ENCODE measurements at regions not wholly inside any gene's neighbourhood (a gene's known extent, or its start where the extent isn't known, plus 50 kb on each side); places are given as distances from the start of the nearest gene placed in this dataset.
"Not testable (repeated sequence)": the region's sequence is repeated elsewhere in the genome, so short reads cannot be mapped to it uniquely, and the experiment has no call there.

GRCh38 chr10:130283219-130283545, 147.0 kb downstream of the GLRX3 start:
- Mint-ChIP-seq H3K4me3 (no peak overlapping the region), H3K36me3 (peaks cover 24% of the 10 kb centered on the region), H3K4me1 (no peaks in the 10 kb centered on the region), H3K27ac (no peak overlapping the region), H3K27me3 (no peaks in the 10 kb centered on the region), H3K9me3 (peaks cover 28 to 68% (median 52%) of the 10 kb centered on the region in 3 donors)
- ChIA-PET CTCF (no interaction called here), POLR2A (no interaction called here)
- H3K4me1 ChIP-seq (ENCODE audit: control insufficient read depth in 1 of 2, extremely low read depth in 1 of 2, insufficient read depth in 2 of 2, low read length in 2 of 2): no peaks in the 10 kb centered on the region
- DNase-seq (no peak), ATAC-seq (replicated peaks in 1 of 4) (no peak)
- peaks cover 9% of the 10 kb centered on the region for H3K9me3 ChIP-seq
- no peaks in the 10 kb centered on the region for H3K36me3 ChIP-seq (ENCODE audit: control insufficient read depth in 2 of 2, extremely low read depth in 1 of 2, insufficient read depth in 1 of 2, low read length in 1 of 2)
- no peaks in the 10 kb centered on the region for H3K27me3 ChIP-seq (replicated peaks in 1 of 2; ENCODE audit: control insufficient read depth in 2 of 2, extremely low read depth in 1 of 2, insufficient read depth in 2 of 2, low read length in 1 of 2)
- H3K4me3 ChIP-seq (ENCODE audit: control insufficient read depth in 1 of 2, extremely low read depth in 1 of 2, low read length in 1 of 2): no peak overlapping the region
- WGBS (ENCODE audit: insufficient coverage): no CpG with 5 or more reads among the region's 4 CpGs
- no peak overlapping the region for H3K27ac ChIP-seq (ENCODE audit: low read length)

DNA sequence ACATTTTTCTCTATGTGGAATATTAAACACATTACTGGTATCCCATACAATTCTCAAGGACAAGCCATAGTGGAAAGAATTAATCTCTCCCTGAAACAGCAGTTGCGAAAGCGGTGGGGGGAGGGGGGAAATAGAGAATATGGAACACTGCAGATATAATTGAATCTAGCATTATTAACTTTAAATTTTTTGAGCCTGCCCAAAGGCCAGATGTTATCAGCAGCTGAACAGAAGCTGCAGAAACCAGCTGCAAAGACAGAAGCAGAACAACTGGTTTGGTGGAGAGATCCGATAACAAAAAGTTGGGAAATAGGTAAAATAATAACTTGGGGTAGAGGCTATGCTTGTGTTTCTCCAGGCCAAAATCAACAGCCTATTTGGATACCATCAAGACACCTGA, 159.6 kb downstream of the GLRX3 start:
- H3K9me3 ChIP-seq; H3K36me3 ChIP-seq (ENCODE audit: control insufficient read depth in 2 of 2, extremely low read depth in 1 of 2, insufficient read depth in 1 of 2, low read length in 1 of 2); DNase-seq; CTCF ChIA-PET; H3K4me3 Mint-ChIP-seq; POLR2A ChIA-PET; H3K27me3 ChIP-seq (replicated peaks in 1 of 2; ENCODE audit: control insufficient read depth in 2 of 2, extremely low read depth in 1 of 2, insufficient read depth in 2 of 2, low read length in 1 of 2); H3K4me1 ChIP-seq (ENCODE audit: control insufficient read depth in 1 of 2, extremely low read depth in 1 of 2, insufficient read depth in 2 of 2, low read length in 2 of 2); H3K27ac ChIP-seq (ENCODE audit: low read length); H3K4me1 Mint-ChIP-seq; H3K27me3 Mint-ChIP-seq; ATAC-seq (replicated peaks in 1 of 4); H3K27ac Mint-ChIP-seq; H3K36me3 Mint-ChIP-seq; H3K4me3 ChIP-seq (ENCODE audit: control insufficient read depth in 1 of 2, extremely low read depth in 1 of 2, low read length in 1 of 2): not testable (repeated sequence)
- no CpG with 5 or more reads among the region's 3 CpGs for WGBS (ENCODE audit: insufficient coverage)
- peaks cover 17 to 67% (median 61%) of the 10 kb centered on the region in 3 donors for H3K9me3 Mint-ChIP-seq

- Mint-ChIP-seq H3K36me3 (peaks cover 10% of the 10 kb centered on the region), H3K4me3 (peak overlapping the region; percentile 68 to 85 (median 84)), H3K9me3 (peaks cover 19 to 52% (median 47%) of the 10 kb centered on the region in 3 donors), H3K4me1 (peaks cover 0 to 14% (median 7%) of the 10 kb centered on the region in 3 donors), H3K27ac (no peak overlapping the region), H3K27me3 (peaks cover 4 to 7% of the 10 kb centered on the region in 2 donors)
- H3K4me1 ChIP-seq (ENCODE audit: control insufficient read depth in 1 of 2, extremely low read depth in 1 of 2, insufficient read depth in 2 of 2, low read length in 2 of 2): no peaks in the 10 kb centered on the region
- ATAC-seq (replicated peaks in 1 of 4) (peak; percentile 55 to 74 (median 57)), DNase-seq (peak in 20 of 35 experiments; percentile 3 to 81 (median 31))
- H3K36me3 ChIP-seq (ENCODE audit: control insufficient read depth in 2 of 2, extremely low read depth in 1 of 2, insufficient read depth in 1 of 2, low read length in 1 of 2): no peaks in the 10 kb centered on the region
- POLR2A ChIA-PET: interaction anchor here in 1 of 2 donors (0.6 kb wide), 1 partner anchor 7 kb away, joined by 3 read pairs; no protein-coding TSS in a partner anchor
- CTCF ChIA-PET: interaction anchor here in 1 of 2 donors (0.8 kb wide), 1 partner anchor 963 kb away, joined by 3 read pairs; no protein-coding TSS in a partner anchor
- H3K4me3 ChIP-seq (ENCODE audit: control insufficient read depth in 1 of 2, extremely low read depth in 1 of 2, low read length in 1 of 2): peak overlapping the region in 1 of 2 donors; percentile 35
- H3K27me3 ChIP-seq (replicated peaks in 1 of 2; ENCODE audit: control insufficient read depth in 2 of 2, extremely low read depth in 1 of 2, insufficient read depth in 2 of 2, low read length in 1 of 2): no peaks in the 10 kb centered on the region
- WGBS (ENCODE audit: insufficient coverage): 62% methylated on average over 19 of the region's 23 CpGs
- H3K27ac ChIP-seq (ENCODE audit: low read length): no peak overlapping the region
- H3K9me3 ChIP-seq: peaks cover 4% of the 10 kb centered on the region
Observed at GRCh38 chr10:130300608-130301020, 164.4 kb downstream of the GLRX3 start.

- H3K27ac ChIP-seq (ENCODE audit: low read length): no peak overlapping the region
- Mint-ChIP-seq H3K9me3 (peaks cover 22 to 50% (median 41%) of the 10 kb centered on the region in 3 donors), H3K27ac (peak overlapping the region; percentile 79 to 92), H3K27me3 (peaks cover 4 to 7% of the 10 kb centered on the region in 2 donors), H3K4me3 (peak overlapping the region; percentile 68 to 85 (median 84)), H3K36me3 (peaks cover 8% of the 10 kb centered on the region), H3K4me1 (peaks cover 0 to 14% (median 7%) of the 10 kb centered on the region in 3 donors)
- no peaks in the 10 kb centered on the region for H3K4me1 ChIP-seq (ENCODE audit: control insufficient read depth in 1 of 2, extremely low read depth in 1 of 2, insufficient read depth in 2 of 2, low read length in 2 of 2)
- H3K36me3 ChIP-seq (ENCODE audit: control insufficient read depth in 2 of 2, extremely low read depth in 1 of 2, insufficient read depth in 1 of 2, low read length in 1 of 2): no peaks in the 10 kb centered on the region
- ATAC-seq (replicated peaks in 1 of 4): peak; percentile 71 to 80 (median 74)
- WGBS (ENCODE audit: insufficient coverage): 56% methylated on average over 40 of the region's 54 CpGs
- H3K4me3 ChIP-seq (ENCODE audit: control insufficient read depth in 1 of 2, extremely low read depth in 1 of 2, low read length in 1 of 2): peak overlapping the region in 1 of 2 donors; percentile 35
- CTCF ChIA-PET: interaction anchor here in 1 of 2 donors (0.6 to 0.8 kb wide), 2 partner anchors 964 to 1008 kb away, joined by 3 to 6 read pairs; no protein-coding TSS in a partner anchor
- peak in 33 of 35 experiments; percentile 7 to 85 (median 43) for DNase-seq
- H3K9me3 ChIP-seq: peaks cover 4% of the 10 kb centered on the region
- no peaks in the 10 kb centered on the region for H3K27me3 ChIP-seq (replicated peaks in 1 of 2; ENCODE audit: control insufficient read depth in 2 of 2, extremely low read depth in 1 of 2, insufficient read depth in 2 of 2, low read length in 1 of 2)
- POLR2A ChIA-PET: interaction anchor here in 1 of 2 donors (0.6 kb wide), 1 partner anchor 1890 kb away, joined by 3 read pairs; no protein-coding TSS in a partner anchor
Observed at GRCh38 chr10:130301021-130301892, 165.1 kb downstream of the GLRX3 start.

GRCh38 chr10:130326954-130327353, 190.8 kb downstream of the GLRX3 start:
- CTCF ChIA-PET: no interaction called here
- Mint-ChIP-seq H3K4me1 (no peaks in the 10 kb centered on the region), H3K27ac (no peak overlapping the region), H3K36me3 (no peaks in the 10 kb centered on the region), H3K9me3 (peaks cover 3 to 19% (median 5%) of the 10 kb centered on the region in 3 donors), H3K27me3 (peaks cover 3 to 4% of the 10 kb centered on the region in 2 donors), H3K4me3 (no peak overlapping the region)
- H3K27me3 ChIP-seq (replicated peaks in 1 of 2; ENCODE audit: control insufficient read depth in 2 of 2, extremely low read depth in 1 of 2, insufficient read depth in 2 of 2, low read length in 1 of 2): peaks cover 0 to 11% of the 10 kb centered on the region in 2 experiments
- 73% methylated on average over 7 of the region's 7 CpGs for WGBS (ENCODE audit: insufficient coverage)
- no peaks in the 10 kb centered on the region for H3K36me3 ChIP-seq (ENCODE audit: control insufficient read depth in 2 of 2, extremely low read depth in 1 of 2, insufficient read depth in 1 of 2, low read length in 1 of 2)
- no peaks in the 10 kb centered on the region for H3K4me1 ChIP-seq (ENCODE audit: control insufficient read depth in 1 of 2, extremely low read depth in 1 of 2, insufficient read depth in 2 of 2, low read length in 2 of 2)
- no peak overlapping the region for H3K4me3 ChIP-seq (ENCODE audit: control insufficient read depth in 1 of 2, extremely low read depth in 1 of 2, low read length in 1 of 2)
- POLR2A ChIA-PET: no interaction called here
- no peak overlapping the region for H3K27ac ChIP-seq (ENCODE audit: low read length)
- no peak for DNase-seq
- no peaks in the 10 kb centered on the region for H3K9me3 ChIP-seq
- no peak for ATAC-seq (replicated peaks in 1 of 4)

- ChIA-PET CTCF (no interaction called here), POLR2A (no interaction called here)
- Histone ChIP-seq H3K27ac (ENCODE audit: low read length) (no peak overlapping the region), H3K4me3 (ENCODE audit: control insufficient read depth in 1 of 2, extremely low read depth in 1 of 2, low read length in 1 of 2) (no peak overlapping the region), H3K27me3 (replicated peaks in 1 of 2; ENCODE audit: control insufficient read depth in 2 of 2, extremely low read depth in 1 of 2, insufficient read depth in 2 of 2, low read length in 1 of 2) (peaks cover 0 to 11% of the 10 kb centered on the region in 2 experiments), H3K36me3 (ENCODE audit: control insufficient read depth in 2 of 2, extremely low read depth in 1 of 2, insufficient read depth in 1 of 2, low read length in 1 of 2) (no peaks in the 10 kb centered on the region), H3K4me1 (ENCODE audit: control insufficient read depth in 1 of 2, extremely low read depth in 1 of 2, insufficient read depth in 2 of 2, low read length in 2 of 2) (no peaks in the 10 kb centered on the region), H3K9me3 (no peaks in the 10 kb centered on the region)
- Mint-ChIP-seq H3K4me1 (no peaks in the 10 kb centered on the region), H3K4me3 (no peak overlapping the region), H3K27ac (no peak overlapping the region), H3K9me3 (peaks cover 0 to 6% (median 0%) of the 10 kb centered on the region in 3 donors), H3K27me3 (peaks cover 4% of the 10 kb centered on the region in 2 donors), H3K36me3 (no peaks in the 10 kb centered on the region)
- no peak for ATAC-seq (replicated peaks in 1 of 4)
- no peak for DNase-seq
- WGBS (ENCODE audit: insufficient coverage): 70% methylated on average over 4 of the region's 6 CpGs
Observed at GRCh38 chr10:130329792-130330191, 193.6 kb downstream of the GLRX3 start.

Measured in T-cell (primary cell).